B cell (primary cell): ENCODE measurements at regions not wholly inside any gene's neighbourhood (a gene's known extent, or its start where the extent isn't known, plus 50 kb on each side); places are given as distances from the start of the nearest gene placed in this dataset.

Experiments
- ATAC-seq: fragments of 200-7000 bp; cut with Tn5 transposase; one replicate; pipeline ENCODE4 v1.10.0; 2021; ENCODE audit warnings: low read depth, mild to moderate bottlenecking, moderate number of reproducible peaks, moderate library complexity
- CTCF ChIA-PET: fragments of 350-600 bp; sonication (Branson Sonifier 250); formaldehyde crosslinking; loops from one replicate; lab custom pipeline; 2021; ENCODE audit warnings: antibody characterized with exemption, inconsistent platforms; lab: Charles Lee
- POLR2A ChIA-PET: fragments of 350-600 bp; sonication (Branson Sonifier 250); formaldehyde crosslinking; loops from one replicate; lab custom pipeline; 2021; ENCODE audit warnings: antibody characterized with exemption; lab: Charles Lee
- DNase-seq: peaks from one replicate; pipeline ENCODE4 v3.0.0; 2013
- H2AFZ ChIP-seq: 2 replicates; pipeline ENCODE4 v1.6.1; 2012; ENCODE audit warnings: mild to moderate bottlenecking, low read depth, low read length; ENCODE audit not compliant: insufficient read depth, poor library complexity, severe bottlenecking
- H3K27ac ChIP-seq, 2 donors: 1 replicate in 1 of 2; 2 replicates in 1 of 2; pipeline ENCODE4 v1.5.1; 2012 to 2013; ENCODE audit warnings: low read length in 2 of 2, mild to moderate bottlenecking in 2 of 2, moderate library complexity in 1 of 2
- H3K27me3 ChIP-seq, 4 experiments: fragments of 200-600 bp in 1 of 4; sonication (generic) in 1 of 4; replicated peaks in 1 of 4; 1 replicate in 2 of 4; 2 replicates in 2 of 4; pipeline versions ENCODE4 v1.6.1 to v1.7.0; 2013 to 2016; ENCODE audit warnings: low read length in 3 of 4, mild to moderate bottlenecking in 2 of 4, mixed read lengths in 1 of 4, moderate library complexity in 1 of 4; ENCODE audit not compliant: insufficient read depth in 4 of 4, control insufficient read depth in 3 of 4; ENCODE audit errors: control extremely low read depth in 1 of 4
- H3K36me3 ChIP-seq, 2 experiments: replicated peaks in 1 of 2; 1 replicate in 1 of 2; 2 replicates in 1 of 2; pipeline versions ENCODE4 v1.6.1 to v1.7.1; 2013; ENCODE audit warnings: low read length in 1 of 2; ENCODE audit not compliant: insufficient read depth in 2 of 2, control insufficient read depth in 1 of 2; ENCODE audit errors: control extremely low read depth in 1 of 2, extremely low read depth in 1 of 2
- H3K4me1 ChIP-seq, 2 donors: fragments of 200-600 bp in 1 of 2; sonication (generic) in 1 of 2; 1 replicate in 1 of 2; 2 replicates in 1 of 2; pipeline versions ENCODE4 v1.5.1 to v1.6.1; 2013 to 2017; ENCODE audit warnings: low read length in 2 of 2; ENCODE audit not compliant: control insufficient read depth in 2 of 2, insufficient read depth in 2 of 2
- H3K4me2 ChIP-seq: replicated peaks from 2 replicates; pipeline ENCODE3; 2012; ENCODE audit warnings: mild to moderate bottlenecking, low read depth, low read length; ENCODE audit not compliant: poor library complexity, severe bottlenecking
- H3K4me3 ChIP-seq, 5 experiments: fragments of 200-600 bp in 1 of 5; sonication (generic) in 1 of 5; 1 replicate in 3 of 5; 2 replicates in 2 of 5; pipeline versions ENCODE4 v1.5.1 to v1.7.0; 2011 to 2016; ENCODE audit warnings: low read length in 4 of 5, mild to moderate bottlenecking in 4 of 5, low read depth in 2 of 5, control low read depth in 1 of 5, moderate library complexity in 1 of 5; ENCODE audit not compliant: insufficient read depth in 1 of 5; ENCODE audit errors: control extremely low read depth in 1 of 5, extremely low read depth in 1 of 5
- H3K79me2 ChIP-seq: fragments of 200-600 bp; sonication (generic); one replicate; pipeline ENCODE4 v1.6.0; 2016; ENCODE audit warnings: low read length; ENCODE audit not compliant: control insufficient read depth, insufficient read depth
- H3K9ac ChIP-seq: fragments of 200-600 bp; sonication (generic); 2 replicates; pipeline ENCODE4 v1.6.1; 2017; ENCODE audit warnings: mild to moderate bottlenecking, low read length, moderate library complexity
- H3K9me3 ChIP-seq, 3 donors: one replicate each; pipeline versions ENCODE4 v1.6.1 to v1.7.1; 2013; ENCODE audit warnings: low read length in 2 of 3; ENCODE audit not compliant: control insufficient read depth in 2 of 3, insufficient read depth in 1 of 3; ENCODE audit errors: control extremely low read depth in 1 of 3
- H4K20me1 ChIP-seq: 2 replicates; pipeline ENCODE4 v1.6.0; 2012; ENCODE audit warnings: mild to moderate bottlenecking, low read length; ENCODE audit not compliant: insufficient read depth, control insufficient read depth, poor library complexity, severe bottlenecking
- H3K27ac Mint-ChIP-seq: one replicate; pipeline ENCODE4 v1.8.0; 2021; ENCODE audit warnings: mixed read lengths
- H3K27me3 Mint-ChIP-seq: one replicate; pipeline ENCODE4 v1.8.0; 2021; ENCODE audit warnings: mixed read lengths
- H3K4me1 Mint-ChIP-seq: one replicate; pipeline ENCODE4 v1.8.0; 2021; ENCODE audit warnings: mixed read lengths
- H3K4me3 Mint-ChIP-seq: one replicate; pipeline ENCODE4 v1.8.0; 2021; ENCODE audit warnings: mixed read lengths
- H3K9me3 Mint-ChIP-seq: one replicate; pipeline ENCODE4 v1.8.0; 2022; ENCODE audit warnings: mixed read lengths; ENCODE audit not compliant: insufficient read depth
- CTCF ChIP-seq: fragments of 200-600 bp; IDR thresholded peaks from one replicate; pipeline ENCODE4 v1.8.0; 2022; ENCODE audit warnings: antibody characterized with exemption, mild to moderate bottlenecking
- EZH2 ChIP-seq: IDR thresholded peaks from 2 replicates; pipeline ENCODE4 v1.6.1; 2012; ENCODE audit warnings: borderline replicate concordance, low read depth, mild to moderate bottlenecking, moderate library complexity, low read length; ENCODE audit not compliant: insufficient read depth, poor library complexity, severe bottlenecking
- WGBS: methylation state at CpG from one replicate; pipeline ENCODE4 v1.1.5; 2013; ENCODE audit warnings: missing lambda C conversion rate; ENCODE audit not compliant: insufficient coverage; 5-methylcytosine and 5-hydroxymethylcytosine counted together
- intact Hi-C: fragments of 100-400 bp; cut with micrococcal nuclease; formaldehyde crosslinking; loops from one replicate; pipeline ENCODE4 v1.10.0; 2022

- DNase-seq (no peak), ATAC-seq (no peak)
- no peak for TF ChIP-seq CTCF
- TF ChIP-seq EZH2: no peak
- no peak overlapping the region for H3K27ac ChIP-seq
- H3K9me3 Mint-ChIP-seq: no peaks in the 10 kb centered on the region
- H3K27me3 Mint-ChIP-seq: no peaks in the 10 kb centered on the region
- H3K27me3 ChIP-seq: no peaks in the 10 kb centered on the region
- H4K20me1 ChIP-seq: no peaks in the 10 kb centered on the region
- CTCF ChIA-PET: no interaction called here
- H3K4me2 ChIP-seq: no peak overlapping the region
- H3K4me3 ChIP-seq: no peak overlapping the region
- POLR2A ChIA-PET: no interaction called here
- H3K4me3 Mint-ChIP-seq: no peak overlapping the region
- H3K4me1 ChIP-seq: no peaks in the 10 kb centered on the region
- no peaks in the 10 kb centered on the region for H3K4me1 Mint-ChIP-seq
- H3K36me3 ChIP-seq: no peaks in the 10 kb centered on the region
- no peaks in the 10 kb centered on the region for H3K79me2 ChIP-seq
- no CpG with 5 or more reads among the region's 1 CpG for WGBS
- H3K9ac ChIP-seq: no peak overlapping the region
- no peaks in the 10 kb centered on the region for H3K9me3 ChIP-seq
- no peak overlapping the region for H2AFZ ChIP-seq
- no peak overlapping the region for H3K27ac Mint-ChIP-seq
- intact Hi-C loops: no loop called here
These were observed 627.2 kb downstream of the CCDC171 start for GRCh38 chr9:16180091-16180490.

GRCh38 chr9:16180546-16180945 lies 627.7 kb downstream of the CCDC171 start:
- ChIA-PET CTCF (no interaction called here), POLR2A (no interaction called here)
- H3K9me3 ChIP-seq: peaks cover 0 to 2% (median 0%) of the 10 kb centered on the region in 3 donors
- Mint-ChIP-seq H3K4me3 (no peak overlapping the region), H3K9me3 (no peaks in the 10 kb centered on the region), H3K4me1 (no peaks in the 10 kb centered on the region), H3K27ac (no peak overlapping the region), H3K27me3 (no peaks in the 10 kb centered on the region)
- H3K4me3 ChIP-seq: no peak overlapping the region
- no peak overlapping the region for H3K27ac ChIP-seq
- no peaks in the 10 kb centered on the region for H3K27me3 ChIP-seq
- DNase-seq (no peak), ATAC-seq (no peak)
- H2AFZ ChIP-seq: no peak overlapping the region
- WGBS: 40% methylated on average over 1 of the region's 2 CpGs
- no peaks in the 10 kb centered on the region for H3K4me1 ChIP-seq
- H3K79me2 ChIP-seq: no peaks in the 10 kb centered on the region
- no peak overlapping the region for H3K4me2 ChIP-seq
- no peak overlapping the region for H3K9ac ChIP-seq
- H4K20me1 ChIP-seq: no peaks in the 10 kb centered on the region
- no peaks in the 10 kb centered on the region for H3K36me3 ChIP-seq
- intact Hi-C loops: no loop called here
- TF ChIP-seq EZH2: no peak
- no peak for TF ChIP-seq CTCF
